Left colon (tissue), 2 donors: ENCODE measurements at regions not wholly inside any gene's neighbourhood (a gene's known extent, or its start where the extent isn't known, plus 50 kb on each side); places are given as distances from the start of the nearest gene placed in this dataset.
A peak's percentile ranks its signal among the peaks of the same experiment; 100 is the strongest.

Source experiments
- ATAC-seq: fragments of 200-7000 bp; cut with Tn5 transposase; one replicate; pipeline ENCODE4 v1.9.1; 2020; ENCODE audit warnings: mild to moderate bottlenecking, moderate library complexity
- DNase-seq, 2 donors: peaks; one replicate each; pipeline ENCODE4 v3.0.0-alpha.2; 2020
- intact Hi-C, 2 donors: fragments of 100-400 bp; cut with DNase I in 1 of 2; cut with micrococcal nuclease in 1 of 2; formaldehyde crosslinking; loops; one replicate each; pipeline versions ENCODE4 v1.11.2 to v1.14.0; 2022; cut with DNase I, micrococcal nuclease
- donor health status: DM: no; HTN: no; CAD: no.
- donor health status: DM: yes; HTN: yes; CAD: no.

DNA sequence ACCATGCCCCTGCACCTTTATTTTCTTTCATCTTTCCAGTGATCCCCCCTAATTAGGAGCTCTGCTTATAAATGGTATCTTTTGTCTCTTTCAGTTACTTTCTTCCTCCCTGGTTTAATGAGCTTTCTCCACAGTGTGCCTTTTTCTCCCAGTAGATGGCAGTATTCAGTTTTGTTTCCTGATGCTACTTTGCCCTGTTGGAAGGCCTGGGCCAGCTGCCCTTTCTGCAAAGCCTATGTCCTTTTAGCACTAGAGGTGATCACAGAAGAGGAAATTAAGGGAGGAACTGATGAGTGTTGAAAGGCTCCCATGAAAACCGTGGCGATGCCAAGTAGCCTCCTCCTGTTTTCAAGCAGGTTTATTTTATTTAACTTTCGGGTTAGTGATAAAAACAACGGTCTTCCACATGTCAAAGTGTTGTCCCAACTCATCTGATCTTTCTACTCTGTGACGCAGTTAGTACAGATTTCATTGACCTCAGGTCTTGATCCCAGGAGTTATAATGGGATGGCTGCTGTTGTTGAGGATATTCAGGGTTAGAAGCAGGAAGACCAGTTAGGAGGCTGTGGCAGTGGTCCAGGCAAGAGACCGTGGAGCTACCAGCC lies 184.2 kb upstream of the BMP2 start:
- DNase-seq = peak in 1 of 2 donors; percentile 35
- intact Hi-C loops = no loop called here
- ATAC-seq = peak; percentile 90

DNA sequence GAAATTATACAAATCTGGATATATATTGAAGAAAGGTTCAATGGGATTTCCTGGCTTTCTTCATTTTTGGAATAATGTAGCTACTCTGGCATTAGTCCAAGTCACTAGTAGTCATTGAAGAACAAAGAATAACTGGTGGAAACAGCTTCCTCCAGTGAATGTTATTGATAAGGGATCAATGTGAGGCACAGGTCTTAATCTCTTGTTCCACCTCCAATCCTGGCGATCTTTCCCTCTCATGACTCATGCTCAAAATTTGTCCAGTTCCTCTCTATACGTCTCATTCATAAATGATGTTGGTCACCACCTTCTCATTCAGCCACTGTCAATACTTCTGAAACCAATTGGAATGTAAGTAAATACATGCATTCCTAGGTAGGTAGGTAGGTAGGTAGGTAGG lies 185.0 kb upstream of the BMP2 start:
- ATAC-seq = no peak
- intact Hi-C loops = no loop called here
- no peak for DNase-seq

DNA sequence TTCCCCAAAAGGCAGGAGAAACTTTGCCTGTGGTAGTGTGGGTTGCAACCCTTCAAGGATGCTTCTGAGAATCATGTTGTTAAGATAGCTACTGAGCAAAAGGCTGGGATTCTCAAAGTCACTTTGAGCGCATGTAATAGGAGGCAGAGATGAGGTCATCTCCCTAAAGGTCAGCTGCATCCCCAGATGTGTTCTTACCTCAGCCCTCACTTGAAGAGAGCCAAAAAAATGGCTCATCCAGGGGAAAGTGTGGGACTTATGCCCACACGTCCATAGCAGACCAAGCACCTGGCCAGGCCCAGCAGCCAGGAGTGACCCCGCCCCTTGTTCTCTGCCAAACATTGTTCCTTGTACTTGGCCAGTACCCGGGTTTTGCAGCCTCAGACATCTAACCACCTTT lies 187.0 kb upstream of the BMP2 start:
- intact Hi-C loops = no loop called here
- DNase-seq (no peak), ATAC-seq (no peak)

DNA sequence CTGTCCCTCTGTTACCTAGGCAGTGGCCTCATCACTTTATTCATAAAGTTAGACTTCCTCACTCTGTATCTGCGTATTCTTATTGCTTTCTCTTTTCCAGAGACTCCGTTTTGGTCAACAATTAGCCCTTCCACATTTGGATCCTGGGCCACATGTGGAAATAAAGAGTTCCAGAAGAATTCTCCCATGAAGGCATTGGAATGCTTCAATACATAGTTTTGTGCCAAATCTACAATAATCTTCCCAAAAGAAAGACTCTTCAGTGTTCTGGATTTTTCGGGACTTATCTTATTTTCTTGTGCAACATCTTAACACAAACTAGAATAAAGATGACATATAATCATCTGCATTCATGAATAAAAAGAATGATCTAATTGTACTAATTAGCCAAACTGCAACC lies 187.7 kb upstream of the BMP2 start:
- DNase-seq (no peak), ATAC-seq (no peak)
- intact Hi-C loops = no loop called here

DNA sequence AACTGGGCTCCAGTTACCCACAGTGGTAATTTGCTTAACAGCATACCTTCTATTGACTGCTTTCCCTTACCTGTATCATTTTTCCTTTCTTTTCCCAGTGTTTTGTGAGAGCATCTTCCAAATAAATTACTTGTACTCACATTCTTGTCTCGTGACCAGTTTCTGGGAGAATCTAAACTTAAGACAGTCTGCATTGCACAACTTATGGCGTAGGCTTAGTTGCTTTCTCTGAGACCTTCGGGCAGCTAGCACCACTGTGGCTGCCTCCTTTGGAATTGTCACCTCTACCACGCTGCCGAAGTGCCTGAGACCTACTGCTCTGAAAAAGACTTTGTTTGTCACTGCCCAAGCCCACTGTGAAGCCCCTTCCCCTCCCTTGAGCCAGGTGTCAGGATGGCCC lies 188.1 kb upstream of the BMP2 start:
- intact Hi-C loops = no loop called here
- no peak for ATAC-seq

DNA sequence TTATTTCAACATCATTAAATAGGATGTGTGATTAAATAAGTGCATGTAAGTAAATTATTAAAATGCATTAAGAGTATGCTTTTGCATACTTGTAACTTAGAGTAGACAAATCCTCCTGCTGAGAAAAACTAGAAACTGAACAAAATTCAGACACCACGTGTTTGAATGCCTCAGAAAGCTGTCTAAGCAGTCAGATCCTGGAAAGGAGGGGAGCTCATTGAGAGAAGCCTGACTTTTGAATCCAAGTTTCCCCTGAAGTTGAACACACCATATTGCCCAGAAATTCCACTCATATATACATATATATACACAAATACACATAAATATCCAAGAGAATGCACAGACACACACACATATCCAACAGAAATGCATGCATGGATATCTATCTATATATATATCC lies 190.0 kb upstream of the BMP2 start:
- intact Hi-C loops = no loop called here
- ATAC-seq = no peak
- no peak for DNase-seq

More for the DNA sequence above, 188.1 kb upstream of the BMP2 start:
- no peak for DNase-seq

DNA sequence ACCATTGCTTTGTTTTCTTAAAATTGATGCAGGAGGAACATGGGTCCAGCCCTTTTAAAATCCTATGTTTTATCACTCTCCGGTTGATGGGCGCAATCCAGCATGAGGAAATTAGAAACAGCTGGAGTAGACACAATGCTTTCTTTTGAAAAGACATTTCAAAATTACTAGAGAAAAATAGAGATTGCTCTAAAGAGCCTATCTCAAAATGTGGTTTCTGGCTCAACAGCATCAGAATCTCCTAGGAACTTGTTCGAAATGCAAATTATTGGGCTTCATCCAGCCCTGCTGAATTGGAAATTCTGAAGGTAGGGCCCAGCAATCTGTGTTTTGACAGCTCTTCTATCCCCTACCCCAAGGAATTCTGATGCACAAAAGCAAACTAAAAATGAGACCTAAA lies 190.8 kb upstream of the BMP2 start:
- DNase-seq (no peak), ATAC-seq (no peak)
- intact Hi-C loops = no loop called here

DNA sequence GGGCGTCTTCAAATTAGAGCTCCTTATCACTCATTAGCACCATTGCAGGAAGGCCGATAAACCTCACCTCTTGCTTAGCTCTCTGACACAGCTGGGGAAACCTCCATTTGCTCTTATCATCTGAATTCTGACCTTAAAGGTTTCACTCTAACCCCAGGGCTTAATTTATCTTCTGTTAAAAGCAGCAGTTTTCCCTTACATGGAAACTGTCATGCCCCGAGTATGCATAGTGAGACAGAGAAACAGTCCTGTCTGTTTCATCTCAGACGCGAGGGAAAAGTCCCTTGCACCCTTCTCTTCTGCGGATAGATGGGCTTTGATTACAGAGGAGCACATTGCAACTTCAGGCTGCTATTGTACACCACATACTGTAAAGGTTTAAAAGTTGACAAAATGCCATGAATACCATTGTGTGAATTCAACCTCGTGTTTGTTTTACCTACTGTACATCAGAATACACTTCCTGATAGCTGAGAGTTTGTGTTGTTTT lies 191.5 kb upstream of the BMP2 start:
- no peak for DNase-seq
- ATAC-seq = no peak
- intact Hi-C loops = no loop called here

DNA sequence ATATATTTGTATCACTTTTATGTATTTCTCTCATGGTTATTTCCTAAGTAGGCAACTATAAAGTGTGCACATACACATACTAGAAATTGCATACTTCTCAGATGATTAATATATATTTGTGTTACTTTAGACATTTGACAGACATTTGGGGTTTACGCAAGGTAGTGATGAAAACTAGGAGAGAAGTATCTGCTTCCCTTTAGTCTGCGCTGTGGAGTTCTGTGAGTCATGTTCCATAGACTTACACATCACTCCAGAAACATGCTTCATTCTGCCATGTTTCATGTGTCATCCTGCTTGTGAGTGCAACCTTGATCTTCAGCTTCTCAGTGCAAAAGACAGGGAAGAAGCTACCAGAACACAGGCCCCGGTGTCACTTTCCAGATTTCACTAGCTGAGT lies 200.7 kb upstream of the BMP2 start:
- DNase-seq (no peak), ATAC-seq (no peak)
- intact Hi-C loops = no loop called here

DNA sequence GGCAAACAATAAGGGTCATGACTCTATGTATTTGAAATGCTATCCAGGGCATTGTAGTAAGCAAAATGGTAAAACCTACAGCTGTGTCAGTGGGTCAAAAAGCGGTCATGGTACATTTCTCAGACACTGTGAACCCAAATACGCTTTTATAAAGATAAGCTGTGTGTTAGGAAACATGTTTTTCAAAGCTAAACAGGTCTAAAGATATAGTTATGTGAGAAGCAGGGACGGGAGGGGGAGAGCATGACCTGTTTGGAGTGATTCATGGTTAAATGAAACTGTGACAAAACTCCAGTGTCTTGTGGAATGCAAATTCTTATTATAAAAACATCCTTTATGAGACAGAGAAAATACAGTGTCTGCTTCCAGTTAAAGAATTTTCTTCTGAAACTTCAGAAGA lies 205.4 kb upstream of the BMP2 start:
- DNase-seq (no peak), ATAC-seq (no peak)
- intact Hi-C loops = no loop called here

DNA sequence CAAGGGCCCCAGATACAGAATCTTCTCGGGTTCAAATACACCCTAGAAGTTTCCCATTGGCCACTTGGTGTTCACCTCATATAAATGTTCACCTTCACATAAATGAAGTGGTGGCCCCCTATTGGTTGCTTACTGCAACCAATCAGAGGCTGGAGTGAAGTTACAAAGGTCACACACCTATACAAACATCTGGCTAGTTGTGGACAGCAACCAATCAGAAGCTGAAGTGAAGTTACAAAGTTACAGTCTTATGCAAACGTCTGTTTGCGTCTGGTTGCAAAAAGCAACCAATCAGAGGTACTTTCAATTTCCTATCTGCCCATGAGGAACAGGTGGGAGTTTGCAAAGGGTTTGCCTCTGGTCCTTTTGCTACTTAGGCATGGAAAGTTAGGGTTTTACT lies 206.5 kb upstream of the BMP2 start:
- DNase-seq (no peak), ATAC-seq (peak; percentile 46)
- intact Hi-C loops = no loop called here

DNA sequence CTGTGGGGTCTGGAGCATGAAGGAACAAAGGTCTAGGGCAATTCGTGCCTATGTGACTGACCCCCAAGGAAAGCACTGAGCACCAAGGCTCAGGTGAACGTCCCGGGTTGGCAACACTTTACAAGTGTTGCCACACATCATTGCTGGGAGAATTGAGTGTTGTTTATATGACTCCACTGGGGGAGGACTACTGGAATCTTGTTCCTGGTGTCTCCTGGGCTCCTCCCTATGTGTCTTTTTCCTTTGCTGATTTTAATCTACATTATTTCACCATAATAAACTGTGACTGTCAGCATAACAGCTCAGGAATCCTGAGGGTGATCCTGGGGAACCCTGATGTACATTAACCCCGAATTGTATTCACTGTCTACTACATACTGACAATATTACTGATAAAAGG lies 207.7 kb upstream of the BMP2 start:
- intact Hi-C loops = no loop called here
- DNase-seq (no peak), ATAC-seq (no peak)

DNA sequence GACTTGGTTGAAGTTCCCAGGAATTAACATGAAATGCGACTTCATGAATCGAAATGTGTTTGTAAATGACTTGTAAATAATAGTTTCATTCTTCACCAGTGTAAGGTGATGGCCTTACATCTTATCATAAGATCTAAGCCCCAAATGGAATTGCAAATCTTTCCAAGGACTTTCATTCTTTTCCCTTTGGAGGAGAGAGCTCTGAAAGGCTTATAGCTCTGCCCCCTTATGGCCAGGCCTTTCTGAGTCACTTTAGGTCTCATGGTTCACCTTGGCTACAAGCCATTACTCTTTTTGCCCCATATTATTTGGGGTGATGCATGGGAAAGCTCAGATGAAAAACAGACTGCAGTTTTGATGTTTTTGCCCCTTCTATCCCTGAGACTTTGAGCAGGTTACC lies 209.1 kb upstream of the BMP2 start:
- intact Hi-C loops = no loop called here
- no peak for DNase-seq
- ATAC-seq = no peak

DNA sequence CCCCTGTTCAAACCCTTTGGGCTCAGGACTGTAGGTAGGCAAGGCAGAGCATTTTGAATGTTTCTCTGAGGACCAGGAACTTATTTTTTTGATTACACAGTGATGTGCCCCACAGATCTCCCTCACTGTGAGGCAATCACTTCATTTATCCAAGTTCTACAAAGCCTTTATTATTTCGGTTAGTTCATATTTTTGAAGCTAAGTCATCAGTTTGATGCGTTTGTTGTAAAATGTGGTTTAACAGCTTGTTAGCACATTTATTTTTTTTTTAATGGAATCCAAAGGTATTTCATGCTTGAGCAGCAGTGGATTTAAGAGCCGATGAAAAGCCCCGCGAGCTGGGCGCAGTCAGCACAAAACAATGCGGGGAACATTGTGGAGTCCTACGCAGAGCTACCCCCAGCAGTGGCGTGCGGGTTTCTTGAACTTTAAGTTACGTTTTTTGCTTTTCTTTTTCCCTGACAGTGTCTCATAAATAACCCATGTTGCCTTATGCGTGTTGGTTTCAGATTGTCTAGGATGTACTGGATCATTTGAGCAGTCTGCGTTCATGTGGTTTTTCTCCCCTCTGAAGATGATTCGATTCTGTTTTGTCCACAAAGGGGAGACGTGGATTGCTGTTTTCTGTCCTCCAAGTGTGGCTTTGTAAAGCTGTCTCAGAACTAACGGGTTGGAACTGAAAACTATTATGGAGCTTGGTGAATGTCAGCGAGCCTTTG lies 233.6 kb upstream of the BMP2 start:
- no peak for ATAC-seq
- intact Hi-C loops = no loop called here
- DNase-seq = no peak

DNA sequence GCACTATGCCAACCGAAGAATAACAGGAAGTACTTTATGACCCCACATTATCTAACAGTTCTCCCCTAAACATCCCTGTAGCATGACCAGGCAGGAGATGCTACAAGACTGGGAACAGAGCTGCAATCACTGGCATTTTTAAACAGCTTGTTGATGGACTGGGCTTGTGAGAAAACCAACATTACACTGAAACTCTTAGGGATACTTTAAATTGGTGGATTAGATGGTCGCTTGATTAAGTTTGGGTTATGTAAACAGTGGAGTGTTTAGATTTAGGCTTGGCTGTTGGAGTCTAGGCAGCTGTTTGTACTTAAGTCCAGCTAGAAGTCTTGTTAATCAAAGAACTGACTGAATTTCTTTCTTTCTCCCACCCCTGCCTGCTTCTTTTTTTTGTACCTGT lies 234.1 kb upstream of the BMP2 start:
- no peak for DNase-seq
- intact Hi-C loops = no loop called here
- no peak for ATAC-seq

DNA sequence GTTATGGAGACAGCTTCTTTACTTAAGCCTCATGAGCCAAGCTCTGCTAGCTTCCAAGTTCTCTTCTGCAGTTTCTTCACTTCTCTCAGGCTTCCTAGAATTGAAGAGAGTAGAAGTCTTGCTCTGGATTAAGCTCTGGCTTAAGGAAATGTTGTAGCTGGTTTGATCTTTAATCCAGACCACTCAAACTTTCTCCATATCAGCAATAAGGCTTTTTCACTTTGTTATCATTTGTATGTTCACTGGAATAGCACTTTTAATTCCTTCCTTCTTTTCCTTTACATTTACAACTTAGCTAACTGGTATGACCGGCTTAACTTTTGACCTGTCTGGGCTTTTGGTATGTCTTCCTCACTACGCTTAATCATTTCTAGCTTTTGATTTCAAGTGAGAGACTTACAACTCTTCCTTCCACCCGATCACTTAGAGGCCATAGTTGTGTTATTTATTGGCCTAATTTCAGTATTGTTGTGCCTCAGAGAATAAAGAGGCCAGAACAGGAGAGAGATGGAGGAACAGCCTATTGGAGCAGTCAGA lies 236.6 kb upstream of the BMP2 start:
- intact Hi-C loops = no loop called here
- ATAC-seq (no peak), DNase-seq (no peak)

DNA sequence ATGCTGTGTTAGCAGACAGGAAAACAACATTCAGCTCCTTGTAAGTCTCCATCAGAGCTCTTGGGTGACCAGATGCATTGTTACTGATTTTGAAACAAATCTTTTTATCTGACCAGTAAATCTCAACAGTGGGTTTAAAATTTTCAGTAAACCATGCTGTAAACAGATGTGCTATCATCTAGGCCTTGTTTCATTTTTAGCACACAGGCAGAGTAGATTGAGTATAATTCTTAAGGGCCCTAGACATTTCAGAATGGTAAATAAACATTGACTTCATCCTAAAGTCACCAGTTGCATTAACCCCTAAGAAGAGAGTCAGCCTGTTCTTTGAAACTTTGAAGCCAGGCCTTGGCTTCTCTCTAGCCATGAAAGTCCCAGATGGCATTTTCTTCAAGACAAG lies 237.2 kb upstream of the BMP2 start:
- intact Hi-C loops = no loop called here
- DNase-seq (no peak), ATAC-seq (no peak)

DNA sequence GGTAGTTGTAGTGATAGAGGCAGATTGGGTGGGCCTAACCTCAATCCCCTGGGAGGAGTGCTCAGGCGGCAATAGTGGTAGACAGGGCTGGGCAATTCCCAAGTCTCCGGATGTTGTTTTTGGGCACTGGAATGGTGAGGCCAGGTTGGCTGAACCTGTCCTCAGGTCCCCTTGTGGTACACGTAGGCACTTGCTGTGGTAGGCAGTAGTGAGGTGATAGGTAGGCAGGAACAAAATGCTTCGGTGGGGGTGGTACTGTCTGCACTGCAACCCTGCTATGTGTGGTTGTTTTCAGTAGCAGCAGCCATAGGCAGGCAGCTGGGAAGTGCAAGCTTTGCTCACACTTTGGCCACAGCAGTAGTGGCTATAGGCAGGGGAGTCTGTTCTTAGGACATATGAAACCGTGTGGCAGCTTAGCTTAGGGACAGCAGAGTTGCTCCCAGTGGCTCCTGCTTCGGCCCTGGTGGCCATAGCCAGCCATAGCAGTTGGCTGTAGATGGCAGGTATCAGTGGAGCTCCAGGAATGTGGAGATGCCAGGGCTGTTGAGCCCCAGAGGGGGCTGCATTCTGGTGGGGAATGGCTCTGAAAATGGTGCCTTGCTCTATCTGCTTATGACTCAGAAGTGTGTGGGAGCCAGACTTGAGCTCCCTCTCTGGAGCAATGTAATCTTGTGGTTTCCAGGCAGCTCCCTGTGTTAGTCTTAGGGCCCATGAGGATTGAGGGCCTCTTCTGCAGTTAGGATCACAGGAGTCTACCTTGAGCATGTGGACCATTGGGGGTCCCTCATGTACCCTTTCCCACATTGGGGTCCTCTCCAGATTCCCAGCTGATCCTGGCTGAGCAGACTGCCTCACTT lies 241.8 kb upstream of the BMP2 start:
- ATAC-seq (no peak), DNase-seq (no peak)
- intact Hi-C loops = no loop called here

DNA sequence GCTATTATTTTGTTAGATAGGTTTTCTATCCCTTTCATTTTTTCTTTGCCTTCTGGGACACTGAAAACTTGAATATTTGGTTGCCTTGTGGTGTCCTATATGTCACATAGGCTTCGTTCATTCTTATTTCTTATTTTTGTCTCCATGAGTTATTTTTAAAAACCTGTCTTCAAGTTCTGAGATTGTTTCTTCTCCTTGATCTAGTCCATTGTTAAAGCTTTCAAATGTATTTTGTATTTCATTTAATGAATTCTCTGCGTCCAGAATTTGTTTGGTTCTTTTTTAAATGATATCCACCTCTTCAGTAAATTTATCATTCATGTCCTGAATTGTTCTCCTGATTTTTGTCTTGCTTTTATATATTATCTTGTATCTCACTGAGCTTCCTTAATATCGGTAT lies 243.2 kb upstream of the BMP2 start:
- ATAC-seq = no peak
- intact Hi-C loops = no loop called here
- DNase-seq = no peak

DNA sequence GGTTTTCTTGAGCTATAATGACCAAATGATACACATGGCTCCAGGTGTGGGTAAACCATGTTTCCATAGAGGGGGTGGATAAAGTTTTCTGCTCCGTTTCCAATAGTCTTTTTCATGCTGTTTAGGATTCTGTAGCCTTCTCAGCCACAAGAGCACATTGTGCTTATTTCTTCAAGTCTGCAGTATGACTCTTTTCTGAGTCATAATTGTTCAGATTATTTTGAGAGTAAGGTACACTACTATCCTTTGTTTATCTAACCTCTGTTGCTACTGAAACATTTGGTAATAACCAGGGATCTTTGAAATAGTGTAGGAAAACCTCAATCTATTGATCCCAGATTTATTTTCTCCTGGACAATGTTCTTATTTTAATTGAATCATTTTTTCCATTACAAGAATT lies 247.9 kb upstream of the BMP2 start:
- intact Hi-C loops = no loop called here
- no peak for ATAC-seq

More for the DNA sequence above, 247.9 kb upstream of the BMP2 start:
- no peak for DNase-seq
